Liver (tissue), 3 donors: ENCODE measurements at regions not wholly inside any gene's neighbourhood (a gene's known extent, or its start where the extent isn't known, plus 50 kb on each side); places are given as distances from the start of the nearest gene placed in this dataset.

Experiments
- EGR1 ChIP-seq, 2 donors: IDR thresholded peaks; 2 replicates each; pipeline ENCODE4 v1.6.1; 2016 to 2018; ENCODE audit warnings: antibody characterized with exemption in 2 of 2, low read depth in 2 of 2
- FOXA1 ChIP-seq: IDR thresholded peaks from 2 replicates; pipeline ENCODE4 v1.6.1; 2016; ENCODE audit warnings: antibody characterized with exemption
- GABPA ChIP-seq, 2 donors: IDR thresholded peaks in 1 of 2; conservative IDR thresholded peaks in 1 of 2; 2 replicates each; pipeline ENCODE4 v1.6.1; 2016; ENCODE audit warnings: antibody characterized with exemption in 2 of 2, mild to moderate bottlenecking in 1 of 2, moderate library complexity in 1 of 2
- HNF4A ChIP-seq, 2 donors: conservative IDR thresholded peaks; 2 replicates each; pipeline ENCODE4 v1.6.1; 2016; ENCODE audit warnings: antibody characterized with exemption in 2 of 2, mild to moderate bottlenecking in 2 of 2
- JUND ChIP-seq, 2 donors: IDR thresholded peaks; 2 replicates each; pipeline ENCODE4 v1.6.1; 2016; ENCODE audit warnings: antibody characterized with exemption in 2 of 2
- NR2F2 ChIP-seq: IDR thresholded peaks from 2 replicates; pipeline ENCODE4 v1.6.1; 2016; ENCODE audit warnings: antibody characterized with exemption
- RAD21 ChIP-seq, 2 donors: IDR thresholded peaks; 2 replicates each; pipeline ENCODE4 v1.6.1; 2016; ENCODE audit warnings: antibody characterized with exemption in 2 of 2, mild to moderate bottlenecking in 2 of 2
- SP1 ChIP-seq: IDR thresholded peaks from 2 replicates; pipeline ENCODE4 v1.6.1; 2018; ENCODE audit warnings: antibody characterized with exemption, mild to moderate bottlenecking
- TAF1 ChIP-seq: conservative IDR thresholded peaks from 2 replicates; pipeline ENCODE4 v1.6.1; 2016; ENCODE audit warnings: antibody characterized with exemption, mild to moderate bottlenecking
- YY1 ChIP-seq: IDR thresholded peaks from 2 replicates; pipeline ENCODE4 v1.6.1; 2016; ENCODE audit warnings: antibody characterized with exemption, mild to moderate bottlenecking
- TF ChIP-seq, protein P1 (sequence below): fragments of 150-350 bp; IDR thresholded peaks from 2 replicates; pipeline ENCODE4 v1.5.1; 2017; ENCODE audit warnings: improper control_type of control experiment, low read depth, low read length; ENCODE audit not compliant: missing input control
- TF ChIP-seq, protein P2 (sequence below): IDR thresholded peaks from 2 replicates; pipeline ENCODE4 v1.6.1; 2016; ENCODE audit warnings: antibody characterized with exemption, mild to moderate bottlenecking
- TF ChIP-seq, protein P3 (sequence below): IDR thresholded peaks from 2 replicates; pipeline ENCODE4 v1.6.1; 2016; ENCODE audit warnings: antibody characterized with exemption
- TF ChIP-seq, protein P4 (sequence below): IDR thresholded peaks from 2 replicates; pipeline ENCODE4 v1.6.1; 2016; ENCODE audit warnings: antibody characterized with exemption
- donor health status: healthy.
- donor health status: healthy.

DNA sequence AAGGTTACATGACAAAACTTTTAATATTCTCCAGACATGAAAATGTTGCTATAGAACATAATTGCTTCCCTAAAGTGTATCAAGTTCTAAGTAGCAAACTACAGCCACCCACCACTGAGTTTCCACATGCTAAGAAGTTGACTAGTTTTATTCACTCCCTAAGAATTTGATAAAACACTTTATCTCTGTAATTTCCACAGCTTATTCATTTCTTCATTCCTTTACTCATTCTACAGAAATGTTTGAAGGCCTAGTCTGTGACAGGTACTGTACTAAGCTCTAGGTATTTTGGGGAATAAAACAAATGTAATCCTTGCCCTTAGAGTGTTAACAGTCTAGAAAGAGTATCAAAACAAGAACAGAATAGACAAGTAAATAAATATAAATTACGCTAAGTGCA, 101.8 kb upstream of the DIAPH3 start:
- TF ChIP-seq, protein P1, sequence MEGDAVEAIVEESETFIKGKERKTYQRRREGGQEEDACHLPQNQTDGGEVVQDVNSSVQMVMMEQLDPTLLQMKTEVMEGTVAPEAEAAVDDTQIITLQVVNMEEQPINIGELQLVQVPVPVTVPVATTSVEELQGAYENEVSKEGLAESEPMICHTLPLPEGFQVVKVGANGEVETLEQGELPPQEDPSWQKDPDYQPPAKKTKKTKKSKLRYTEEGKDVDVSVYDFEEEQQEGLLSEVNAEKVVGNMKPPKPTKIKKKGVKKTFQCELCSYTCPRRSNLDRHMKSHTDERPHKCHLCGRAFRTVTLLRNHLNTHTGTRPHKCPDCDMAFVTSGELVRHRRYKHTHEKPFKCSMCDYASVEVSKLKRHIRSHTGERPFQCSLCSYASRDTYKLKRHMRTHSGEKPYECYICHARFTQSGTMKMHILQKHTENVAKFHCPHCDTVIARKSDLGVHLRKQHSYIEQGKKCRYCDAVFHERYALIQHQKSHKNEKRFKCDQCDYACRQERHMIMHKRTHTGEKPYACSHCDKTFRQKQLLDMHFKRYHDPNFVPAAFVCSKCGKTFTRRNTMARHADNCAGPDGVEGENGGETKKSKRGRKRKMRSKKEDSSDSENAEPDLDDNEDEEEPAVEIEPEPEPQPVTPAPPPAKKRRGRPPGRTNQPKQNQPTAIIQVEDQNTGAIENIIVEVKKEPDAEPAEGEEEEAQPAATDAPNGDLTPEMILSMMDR = no peak
- TF ChIP-seq, protein P2, sequence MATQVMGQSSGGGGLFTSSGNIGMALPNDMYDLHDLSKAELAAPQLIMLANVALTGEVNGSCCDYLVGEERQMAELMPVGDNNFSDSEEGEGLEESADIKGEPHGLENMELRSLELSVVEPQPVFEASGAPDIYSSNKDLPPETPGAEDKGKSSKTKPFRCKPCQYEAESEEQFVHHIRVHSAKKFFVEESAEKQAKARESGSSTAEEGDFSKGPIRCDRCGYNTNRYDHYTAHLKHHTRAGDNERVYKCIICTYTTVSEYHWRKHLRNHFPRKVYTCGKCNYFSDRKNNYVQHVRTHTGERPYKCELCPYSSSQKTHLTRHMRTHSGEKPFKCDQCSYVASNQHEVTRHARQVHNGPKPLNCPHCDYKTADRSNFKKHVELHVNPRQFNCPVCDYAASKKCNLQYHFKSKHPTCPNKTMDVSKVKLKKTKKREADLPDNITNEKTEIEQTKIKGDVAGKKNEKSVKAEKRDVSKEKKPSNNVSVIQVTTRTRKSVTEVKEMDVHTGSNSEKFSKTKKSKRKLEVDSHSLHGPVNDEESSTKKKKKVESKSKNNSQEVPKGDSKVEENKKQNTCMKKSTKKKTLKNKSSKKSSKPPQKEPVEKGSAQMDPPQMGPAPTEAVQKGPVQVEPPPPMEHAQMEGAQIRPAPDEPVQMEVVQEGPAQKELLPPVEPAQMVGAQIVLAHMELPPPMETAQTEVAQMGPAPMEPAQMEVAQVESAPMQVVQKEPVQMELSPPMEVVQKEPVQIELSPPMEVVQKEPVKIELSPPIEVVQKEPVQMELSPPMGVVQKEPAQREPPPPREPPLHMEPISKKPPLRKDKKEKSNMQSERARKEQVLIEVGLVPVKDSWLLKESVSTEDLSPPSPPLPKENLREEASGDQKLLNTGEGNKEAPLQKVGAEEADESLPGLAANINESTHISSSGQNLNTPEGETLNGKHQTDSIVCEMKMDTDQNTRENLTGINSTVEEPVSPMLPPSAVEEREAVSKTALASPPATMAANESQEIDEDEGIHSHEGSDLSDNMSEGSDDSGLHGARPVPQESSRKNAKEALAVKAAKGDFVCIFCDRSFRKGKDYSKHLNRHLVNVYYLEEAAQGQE = no peak
- TF ChIP-seq, protein P3, sequence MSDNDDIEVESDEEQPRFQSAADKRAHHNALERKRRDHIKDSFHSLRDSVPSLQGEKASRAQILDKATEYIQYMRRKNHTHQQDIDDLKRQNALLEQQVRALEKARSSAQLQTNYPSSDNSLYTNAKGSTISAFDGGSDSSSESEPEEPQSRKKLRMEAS = no peak
- TF ChIP-seq HNF4A (conservative IDR thresholded peaks at IDR 0.05) = no peak
- TF ChIP-seq RAD21 (IDR thresholded peaks at IDR 0.05) = no peak
- TF ChIP-seq, protein P4, sequence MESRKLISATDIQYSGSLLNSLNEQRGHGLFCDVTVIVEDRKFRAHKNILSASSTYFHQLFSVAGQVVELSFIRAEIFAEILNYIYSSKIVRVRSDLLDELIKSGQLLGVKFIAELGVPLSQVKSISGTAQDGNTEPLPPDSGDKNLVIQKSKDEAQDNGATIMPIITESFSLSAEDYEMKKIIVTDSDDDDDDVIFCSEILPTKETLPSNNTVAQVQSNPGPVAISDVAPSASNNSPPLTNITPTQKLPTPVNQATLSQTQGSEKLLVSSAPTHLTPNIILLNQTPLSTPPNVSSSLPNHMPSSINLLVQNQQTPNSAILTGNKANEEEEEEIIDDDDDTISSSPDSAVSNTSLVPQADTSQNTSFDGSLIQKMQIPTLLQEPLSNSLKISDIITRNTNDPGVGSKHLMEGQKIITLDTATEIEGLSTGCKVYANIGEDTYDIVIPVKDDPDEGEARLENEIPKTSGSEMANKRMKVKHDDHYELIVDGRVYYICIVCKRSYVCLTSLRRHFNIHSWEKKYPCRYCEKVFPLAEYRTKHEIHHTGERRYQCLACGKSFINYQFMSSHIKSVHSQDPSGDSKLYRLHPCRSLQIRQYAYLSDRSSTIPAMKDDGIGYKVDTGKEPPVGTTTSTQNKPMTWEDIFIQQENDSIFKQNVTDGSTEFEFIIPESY = no peak
- TF ChIP-seq JUND (IDR thresholded peaks at IDR 0.05) = no peak
- no peak for TF ChIP-seq YY1
- TF ChIP-seq GABPA (IDR thresholded peaks at IDR 0.05 in 1 of 2, conservative IDR thresholded peaks at IDR 0.05 in 1 of 2) = no peak
- TF ChIP-seq FOXA1 = no peak
- no peak for TF ChIP-seq TAF1
- TF ChIP-seq SP1 = no peak
- no peak for TF ChIP-seq NR2F2
- TF ChIP-seq EGR1 (IDR thresholded peaks at IDR 0.05; ENCODE audit: low read depth in 2 of 2) = no peak
